Cardiac muscle cell (in vitro differentiated cells and primary cell): ENCODE measurements at regions not wholly inside any gene's neighbourhood (a gene's known extent, or its start where the extent isn't known, plus 50 kb on each side); places are given as distances from the start of the nearest gene placed in this dataset.
A peak's percentile ranks its signal among the peaks of the same experiment; 100 is the strongest.

Experiments used
- DNase-seq, 2 donors: peaks; one replicate each; pipeline versions ENCODE4 v3.0.0 to v3.0.0-alpha.2; 2010 to 2017; ENCODE audit warnings: low read depth in 1 of 2, low spot score in 1 of 2
- H3K27ac ChIP-seq: fragments of 200-600 bp; sonication (generic); 2 replicates; pipeline ENCODE4 v1.5.1; 2016
- H3K27me3 ChIP-seq: fragments of 200-600 bp; sonication (generic); 2 replicates; pipeline ENCODE4 v1.6.0; 2016; ENCODE audit warnings: control low read depth
- H3K36me3 ChIP-seq: fragments of 200-600 bp; sonication (generic); 2 replicates; pipeline ENCODE4 v1.5.1; 2016; ENCODE audit warnings: control low read depth
- H3K4me1 ChIP-seq: fragments of 200-600 bp; sonication (generic); 2 replicates; pipeline ENCODE4 v1.8.1; 2017; ENCODE audit warnings: low read depth, mild to moderate bottlenecking, mixed run types
- H3K4me3 ChIP-seq: fragments of 200-600 bp; sonication (generic); 2 replicates; pipeline ENCODE4 v1.5.1; 2016; ENCODE audit warnings: mild to moderate bottlenecking
- H3K9me3 ChIP-seq: fragments of 200-600 bp; sonication (generic); 2 replicates; pipeline ENCODE4 v1.5.1; 2017; ENCODE audit warnings: low read depth, mild to moderate bottlenecking, control low read depth
- TF ChIP-seq, protein P1 (sequence below): IDR thresholded peaks from 2 replicates; pipeline ENCODE4 v1.5.1; 2012; ENCODE audit warnings: low read depth, mild to moderate bottlenecking, low read length

DNA sequence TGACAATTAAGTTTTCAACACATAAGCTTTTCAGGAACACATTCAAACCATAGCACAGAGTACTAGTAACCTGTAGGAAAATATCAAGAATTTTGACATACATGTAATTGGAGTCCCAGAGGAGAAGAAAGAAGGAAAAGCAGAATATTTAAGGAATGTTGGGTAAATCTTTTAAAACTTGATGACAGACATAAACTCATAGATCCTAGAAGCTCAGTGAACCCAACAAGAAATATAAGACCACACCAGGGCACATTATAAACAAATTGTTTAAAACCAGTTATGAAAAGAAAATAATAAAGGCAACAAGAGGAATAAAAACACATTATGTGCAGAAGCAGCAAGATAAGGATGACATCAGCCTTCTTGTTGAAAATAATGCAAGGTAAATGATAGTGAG, 151.5 kb upstream of the ATXN1 start:
- TF ChIP-seq, protein P1, sequence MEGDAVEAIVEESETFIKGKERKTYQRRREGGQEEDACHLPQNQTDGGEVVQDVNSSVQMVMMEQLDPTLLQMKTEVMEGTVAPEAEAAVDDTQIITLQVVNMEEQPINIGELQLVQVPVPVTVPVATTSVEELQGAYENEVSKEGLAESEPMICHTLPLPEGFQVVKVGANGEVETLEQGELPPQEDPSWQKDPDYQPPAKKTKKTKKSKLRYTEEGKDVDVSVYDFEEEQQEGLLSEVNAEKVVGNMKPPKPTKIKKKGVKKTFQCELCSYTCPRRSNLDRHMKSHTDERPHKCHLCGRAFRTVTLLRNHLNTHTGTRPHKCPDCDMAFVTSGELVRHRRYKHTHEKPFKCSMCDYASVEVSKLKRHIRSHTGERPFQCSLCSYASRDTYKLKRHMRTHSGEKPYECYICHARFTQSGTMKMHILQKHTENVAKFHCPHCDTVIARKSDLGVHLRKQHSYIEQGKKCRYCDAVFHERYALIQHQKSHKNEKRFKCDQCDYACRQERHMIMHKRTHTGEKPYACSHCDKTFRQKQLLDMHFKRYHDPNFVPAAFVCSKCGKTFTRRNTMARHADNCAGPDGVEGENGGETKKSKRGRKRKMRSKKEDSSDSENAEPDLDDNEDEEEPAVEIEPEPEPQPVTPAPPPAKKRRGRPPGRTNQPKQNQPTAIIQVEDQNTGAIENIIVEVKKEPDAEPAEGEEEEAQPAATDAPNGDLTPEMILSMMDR: no peak
- H3K27me3 ChIP-seq: no peaks in the 10 kb centered on the region
- no peak overlapping the region for H3K27ac ChIP-seq
- no peak overlapping the region for H3K4me3 ChIP-seq
- no peak for DNase-seq
- no peaks in the 10 kb centered on the region for H3K36me3 ChIP-seq
- H3K4me1 ChIP-seq: no peaks in the 10 kb centered on the region
- H3K9me3 ChIP-seq: no peaks in the 10 kb centered on the region

DNA sequence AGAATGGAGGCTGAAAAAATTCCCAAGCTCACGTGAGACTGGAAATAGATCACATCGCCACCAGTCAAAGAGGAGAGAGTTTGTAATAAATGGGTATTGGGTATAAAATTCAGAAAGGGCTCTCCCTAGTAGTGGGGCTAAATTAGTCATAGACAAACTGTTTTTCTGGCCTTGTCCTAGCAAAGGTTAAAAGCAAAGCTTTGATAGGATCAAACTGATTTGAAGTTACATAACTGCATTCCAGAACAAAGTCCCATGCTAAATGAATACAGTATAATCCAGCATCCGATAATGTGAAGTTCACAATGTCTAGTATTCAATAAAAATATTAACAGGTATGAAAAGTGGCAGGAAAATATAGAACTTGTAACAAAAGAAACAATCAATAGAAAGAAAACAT, 149.8 kb upstream of the ATXN1 start:
- H3K27ac ChIP-seq: no peak overlapping the region
- DNase-seq: no peak
- no peaks in the 10 kb centered on the region for H3K4me1 ChIP-seq
- TF ChIP-seq, protein P1: no peak
- no peaks in the 10 kb centered on the region for H3K36me3 ChIP-seq
- no peaks in the 10 kb centered on the region for H3K9me3 ChIP-seq
- no peak overlapping the region for H3K4me3 ChIP-seq
- no peaks in the 10 kb centered on the region for H3K27me3 ChIP-seq

DNA sequence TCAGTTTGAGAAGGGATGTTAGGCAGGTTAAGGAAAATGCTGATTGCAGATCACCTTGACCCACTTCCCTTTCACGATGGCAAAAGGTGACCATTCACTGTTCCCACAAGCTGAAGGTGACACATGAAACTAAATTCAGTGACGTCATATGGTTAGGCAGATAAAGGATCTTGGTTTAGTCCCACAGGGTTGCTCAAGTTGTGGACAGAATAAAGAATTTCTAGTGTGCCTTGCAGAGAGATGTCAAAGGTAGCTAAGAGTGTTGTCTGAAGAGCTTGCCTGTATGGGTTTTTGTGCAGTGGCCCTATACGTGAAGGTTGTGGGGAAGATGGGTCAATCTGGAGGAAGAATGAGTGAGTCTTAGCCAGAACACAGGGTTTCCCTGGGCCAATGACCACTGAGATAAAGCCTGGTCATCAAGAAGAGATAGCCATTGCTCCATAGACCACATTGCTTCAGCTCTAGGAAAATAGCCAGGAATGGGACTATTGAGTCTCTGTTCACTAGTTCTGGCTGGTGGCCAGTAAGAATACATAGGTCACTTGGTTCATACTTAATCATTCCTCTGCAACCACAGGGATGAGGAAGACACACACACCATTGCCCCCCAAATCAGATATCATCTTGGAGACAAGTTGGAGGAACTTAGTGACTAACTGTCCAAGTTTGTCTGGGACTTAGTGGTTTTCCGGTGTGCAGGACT, 148.5 kb upstream of the ATXN1 start:
- TF ChIP-seq, protein P1: no peak
- H3K4me1 ChIP-seq: no peaks in the 10 kb centered on the region
- peak in 1 of 2 donors; percentile 89 for DNase-seq
- no peaks in the 10 kb centered on the region for H3K36me3 ChIP-seq
- H3K27ac ChIP-seq: no peak overlapping the region
- no peaks in the 10 kb centered on the region for H3K9me3 ChIP-seq
- H3K27me3 ChIP-seq: no peaks in the 10 kb centered on the region
- no peak overlapping the region for H3K4me3 ChIP-seq

DNA sequence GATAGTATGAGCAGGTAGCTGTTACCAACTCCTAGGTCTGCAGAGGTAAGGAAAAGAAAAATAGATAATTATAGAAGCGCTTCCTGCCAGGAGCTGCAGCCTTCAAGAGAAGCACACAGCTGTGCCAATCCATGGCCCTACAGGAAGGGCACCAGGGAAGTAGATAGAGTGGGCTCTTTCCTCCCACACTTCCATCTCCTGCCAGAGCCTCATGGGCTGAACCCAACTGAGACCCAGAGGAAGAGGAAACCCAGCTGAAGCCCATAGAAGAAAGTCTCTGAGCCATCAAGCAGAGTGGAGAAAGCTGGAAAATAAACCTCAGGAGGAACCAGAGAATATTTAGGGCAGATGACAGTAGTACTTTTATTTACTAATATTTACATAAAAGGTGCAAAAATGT, 146.7 kb upstream of the ATXN1 start:
- no peaks in the 10 kb centered on the region for H3K4me1 ChIP-seq
- TF ChIP-seq, protein P1: no peak

DNA sequence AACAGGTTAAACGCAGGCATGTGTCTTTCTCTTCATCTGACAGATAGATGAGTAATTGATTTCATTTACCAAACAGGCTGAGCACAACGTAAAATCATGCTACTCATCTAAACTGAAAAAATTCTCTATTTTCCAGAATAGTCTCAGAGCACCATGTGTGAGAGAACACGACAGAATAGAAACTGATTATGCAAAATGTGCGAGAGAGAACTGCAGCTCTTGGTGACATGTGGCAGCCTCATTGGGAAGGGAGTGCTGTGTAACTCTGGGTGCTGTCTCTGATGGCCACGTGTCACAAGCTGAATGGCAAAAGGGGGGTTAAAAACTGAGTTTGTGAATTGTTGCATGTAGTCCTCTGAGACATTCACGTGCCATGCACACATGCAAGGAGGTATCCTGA, 143.7 kb upstream of the ATXN1 start:
- TF ChIP-seq, protein P1: no peak
- Histone ChIP-seq H3K4me3 (no peak overlapping the region), H3K4me1 (no peaks in the 10 kb centered on the region), H3K27me3 (no peaks in the 10 kb centered on the region), H3K27ac (no peak overlapping the region), H3K9me3 (no peaks in the 10 kb centered on the region), H3K36me3 (no peaks in the 10 kb centered on the region)
- no peak for DNase-seq

More for the DNA sequence above, 146.7 kb upstream of the ATXN1 start:
- H3K36me3 ChIP-seq: no peaks in the 10 kb centered on the region
- H3K4me3 ChIP-seq: no peak overlapping the region
- H3K27me3 ChIP-seq: no peaks in the 10 kb centered on the region
- H3K27ac ChIP-seq: no peak overlapping the region
- DNase-seq: no peak
- H3K9me3 ChIP-seq: no peaks in the 10 kb centered on the region

DNA sequence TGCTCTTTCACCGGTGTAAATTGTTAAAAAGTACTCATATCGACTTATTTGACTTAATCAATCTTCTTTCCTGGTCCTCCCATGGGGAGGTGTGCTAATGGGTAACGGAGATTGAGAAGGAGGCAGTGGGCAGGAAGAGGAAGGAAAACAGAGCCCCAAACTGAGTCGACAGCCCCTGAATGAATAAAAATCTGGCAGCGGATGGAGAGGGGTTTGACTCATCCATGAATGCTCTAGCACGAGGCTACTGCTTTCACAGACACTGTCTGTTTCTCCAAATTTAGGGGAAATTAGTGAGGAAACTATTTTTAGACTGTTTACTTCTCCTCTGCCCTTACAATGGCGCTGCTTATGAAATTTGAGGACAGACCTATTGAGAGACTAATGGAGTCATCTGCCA, 142.2 kb upstream of the ATXN1 start:
- no peak overlapping the region for H3K27ac ChIP-seq
- DNase-seq: peak in 1 of 2 donors; percentile 59
- TF ChIP-seq, protein P1: no peak
- no peak overlapping the region for H3K4me3 ChIP-seq
- H3K4me1 ChIP-seq: peaks cover 5% of the 10 kb centered on the region
- no peaks in the 10 kb centered on the region for H3K9me3 ChIP-seq
- no peaks in the 10 kb centered on the region for H3K27me3 ChIP-seq
- H3K36me3 ChIP-seq: no peaks in the 10 kb centered on the region
